NCI-H510A (cell line): ENCODE measurements at regions not wholly inside any gene's neighbourhood (a gene's known extent, or its start where the extent isn't known, plus 50 kb on each side); places are given as distances from the start of the nearest gene placed in this dataset.
A peak's percentile ranks its signal among the peaks of the same experiment; 100 is the strongest.

Experiments used
- DNase-seq: peaks from one replicate; lab custom pipeline; 2025; lab: John Stamatoyannopoulos, UW

- DNase-seq = no peak
Observed at GRCh38 chr12:25828188-25828587, 130.3 kb upstream of the RASSF8 start.

- DNase-seq = no peak
Observed at GRCh38 chr12:25829192-25829591, 129.3 kb upstream of the RASSF8 start.

GRCh38 chr12:25830456-25830855 is 128.0 kb upstream of the RASSF8 start:
- no peak for DNase-seq

- DNase-seq = no peak
Observed at GRCh38 chr12:25833657-25834056, 124.8 kb upstream of the RASSF8 start.

- DNase-seq = no peak
Observed at GRCh38 chr12:25835385-25835784, 123.1 kb upstream of the RASSF8 start.

GRCh38 chr12:25838007-25838406 is 120.5 kb upstream of the RASSF8 start:
- no peak for DNase-seq

GRCh38 chr12:25839470-25839869 is 119.0 kb upstream of the RASSF8 start:
- peak; percentile 36 for DNase-seq

- DNase-seq = no peak
Observed at GRCh38 chr12:25840678-25841465, 117.6 kb upstream of the RASSF8 start.

GRCh38 chr12:25842254-25842653 is 116.2 kb upstream of the RASSF8 start:
- DNase-seq = no peak

- no peak for DNase-seq
Observed at GRCh38 chr12:25843976-25844375, 114.5 kb upstream of the RASSF8 start.

GRCh38 chr12:25845415-25845814 is 113.1 kb upstream of the RASSF8 start:
- DNase-seq = no peak

GRCh38 chr12:25852792-25853191 is 105.7 kb upstream of the RASSF8 start:
- no peak for DNase-seq

GRCh38 chr12:25853316-25854095 is 105.0 kb upstream of the RASSF8 start:
- no peak for DNase-seq

- DNase-seq = no peak
Observed at GRCh38 chr12:25854991-25855390, 103.5 kb upstream of the RASSF8 start.

- no peak for DNase-seq
Observed at GRCh38 chr12:25855716-25856115, 102.8 kb upstream of the RASSF8 start.

- DNase-seq = no peak
Observed at GRCh38 chr12:25859976-25860375, 98.5 kb upstream of the RASSF8 start.

- DNase-seq = no peak
Observed at GRCh38 chr12:25861226-25861625, 97.3 kb upstream of the RASSF8 start.

- no peak for DNase-seq
Observed at GRCh38 chr12:25864306-25865276, 93.9 kb upstream of the RASSF8 start.

GRCh38 chr12:25866586-25867378 is 91.7 kb upstream of the RASSF8 start:
- no peak for DNase-seq

GRCh38 chr12:25868193-25868592 is 90.3 kb upstream of the RASSF8 start:
- DNase-seq = no peak

- no peak for DNase-seq
Observed at GRCh38 chr12:25872137-25872536, 86.3 kb upstream of the RASSF8 start.
